H1 (cell line): ENCODE measurements at regions not wholly inside any gene's neighbourhood (a gene's known extent, or its start where the extent isn't known, plus 50 kb on each side); places are given as distances from the start of the nearest gene placed in this dataset.

Experiments used
- CTCF ChIA-PET: fragments of 300-600 bp; sonication (Branson Sonifier 250); formaldehyde crosslinking; loops from one replicate; lab custom pipeline; 2021; ENCODE audit not compliant: partially characterized antibody; lab: Charles Lee
- POLR2A ChIA-PET: fragments of 300-600 bp; sonication (Branson Sonifier 250); formaldehyde crosslinking; loops from one replicate; lab custom pipeline; 2021; ENCODE audit warnings: inconsistent platforms; ENCODE audit not compliant: partially characterized antibody; lab: Charles Lee
- DNase-seq, 2 experiments: peaks; one replicate each; pipeline versions ENCODE4 v3.0.0 to v3.0.0-alpha.2; 2010 to 2022; ENCODE audit warnings: low spot score in 2 of 2, low read depth in 1 of 2, mixed read lengths in 1 of 2
- FAIRE-seq: peaks from 2 replicates; lab custom pipeline; 2011; peaks lifted over from hg19 to GRCh38; lab: Jason Lieb, UNC
- H2AFZ ChIP-seq: 2 replicates; pipeline ENCODE4 v1.8.1; 2012; ENCODE audit warnings: low read length, inconsistent platforms
- H2AK5ac ChIP-seq: 2 replicates; pipeline ENCODE4 v1.6.1; 2013; ENCODE audit warnings: low read depth, low read length
- H2BK120ac ChIP-seq: replicated peaks from 2 replicates; pipeline ENCODE3; 2013; ENCODE audit warnings: low read depth, low read length, inconsistent platforms
- H2BK12ac ChIP-seq: 2 replicates; pipeline ENCODE4 v1.6.1; 2013; ENCODE audit warnings: low read depth, low read length
- H2BK15ac ChIP-seq: 2 replicates; pipeline ENCODE4 v1.6.1; 2013; ENCODE audit warnings: low read length
- H2BK20ac ChIP-seq: 2 replicates; pipeline ENCODE4 v1.6.1; 2013; ENCODE audit warnings: low read length
- H2BK5ac ChIP-seq: 2 replicates; pipeline ENCODE4 v1.6.1; 2013; ENCODE audit warnings: low read depth, low read length
- H3K14ac ChIP-seq: 2 replicates; pipeline ENCODE4 v1.6.1; 2013; ENCODE audit warnings: inconsistent platforms; ENCODE audit not compliant: insufficient read length
- H3K18ac ChIP-seq: 2 replicates; pipeline ENCODE4 v1.6.1; 2013; ENCODE audit warnings: low read length; ENCODE audit errors: extremely low read depth
- H3K23ac ChIP-seq: 2 replicates; pipeline ENCODE4 v1.6.1; 2013; ENCODE audit warnings: inconsistent platforms; ENCODE audit not compliant: insufficient read length
- H3K23me2 ChIP-seq: 2 replicates; pipeline ENCODE4 v1.6.1; 2013; ENCODE audit warnings: low read depth, low read length
- H3K27ac ChIP-seq: 2 replicates; pipeline ENCODE4 v1.6.1; 2011; ENCODE audit warnings: low read depth, low read length, inconsistent platforms
- H3K27me3 ChIP-seq, 4 experiments: replicated peaks in 1 of 4; 1 replicate in 1 of 4; 2 replicates in 3 of 4; pipeline versions ENCODE4 v1.6.1 to v1.8.1; 2011 to 2013; ENCODE audit warnings: low read length in 3 of 4, mild to moderate bottlenecking in 3 of 4, inconsistent platforms in 2 of 4, mixed read lengths in 2 of 4, moderate library complexity in 1 of 4; ENCODE audit not compliant: control insufficient read depth in 3 of 4, insufficient read depth in 3 of 4; ENCODE audit errors: extremely low read depth in 1 of 4
- H3K36me3 ChIP-seq, 4 experiments: 2 replicates each; pipeline versions ENCODE4 v1.6.1 to v1.8.1; 2011 to 2013; ENCODE audit warnings: mild to moderate bottlenecking in 4 of 4, low read length in 3 of 4, moderate library complexity in 2 of 4, control low read depth in 1 of 4, inconsistent platforms in 1 of 4; ENCODE audit not compliant: insufficient read depth in 4 of 4, control insufficient read depth in 2 of 4
- H3K4ac ChIP-seq: replicated peaks from 2 replicates; pipeline ENCODE3; 2013; ENCODE audit warnings: low read length, low read depth, mixed read lengths, inconsistent platforms; ENCODE audit not compliant: insufficient read length
- H3K4me1 ChIP-seq, 4 experiments: replicated peaks in 1 of 4; 1 replicate in 1 of 4; 2 replicates in 3 of 4; pipeline versions ENCODE4 v1.6.1 to v1.8.1; 2011 to 2013; ENCODE audit warnings: low read length in 3 of 4, inconsistent platforms in 2 of 4, mixed read lengths in 1 of 4; ENCODE audit not compliant: insufficient read depth in 4 of 4, control insufficient read depth in 3 of 4
- H3K4me2 ChIP-seq, 2 experiments: 2 replicates each; pipeline versions ENCODE4 v1.6.1 to v1.8.1; 2011 to 2013; ENCODE audit warnings: low read depth in 2 of 2, low read length in 2 of 2, control low read depth in 1 of 2, inconsistent platforms in 1 of 2, mild to moderate bottlenecking in 1 of 2; ENCODE audit not compliant: insufficient read depth in 1 of 2
- H3K4me3 ChIP-seq, 4 experiments: fragments of 200-600, 300-600 bp in 1 of 4; sonication (generic), shearing (Covaris generic), sonication (Bioruptor Twin) in 1 of 4; 2 replicates each; pipeline versions ENCODE4 v1.5.1 to v1.8.1; 2011 to 2016; ENCODE audit warnings: low read length in 4 of 4, low read depth in 3 of 4, control low read depth in 2 of 4, inconsistent platforms in 2 of 4, mild to moderate bottlenecking in 2 of 4, mixed read lengths in 1 of 4, moderate library complexity in 1 of 4; ENCODE audit not compliant: insufficient read depth in 2 of 4; ENCODE audit errors: extremely low read depth in 1 of 4
- H3K56ac ChIP-seq: replicated peaks from 2 replicates; pipeline ENCODE3; 2013; ENCODE audit warnings: low read depth, mild to moderate bottlenecking, mixed read lengths, low read length, inconsistent platforms; ENCODE audit not compliant: insufficient read length
- H3K79me1 ChIP-seq: 2 replicates; pipeline ENCODE4 v1.6.1; 2013; ENCODE audit warnings: low read depth, low read length, control low read depth
- H3K79me2 ChIP-seq, 2 experiments: 2 replicates each; pipeline versions ENCODE4 v1.6.1 to v1.8.1; 2012 to 2013; ENCODE audit warnings: low read length in 2 of 2, mild to moderate bottlenecking in 2 of 2, inconsistent platforms in 1 of 2; ENCODE audit not compliant: insufficient read depth in 2 of 2, control insufficient read depth in 1 of 2
- H3K9ac ChIP-seq, 4 experiments: replicated peaks in 1 of 4; 1 replicate in 1 of 4; 2 replicates in 3 of 4; pipeline versions ENCODE4 v1.6.1 to v1.8.1; 2011 to 2013; ENCODE audit warnings: low read depth in 3 of 4, low read length in 3 of 4, control low read depth in 2 of 4, mild to moderate bottlenecking in 2 of 4, moderate library complexity in 2 of 4, inconsistent platforms in 1 of 4; ENCODE audit errors: extremely low read depth in 1 of 4
- H3K9me3 ChIP-seq, 2 experiments: 2 replicates each; pipeline versions ENCODE4 v1.6.1 to v1.8.1; 2012 to 2013; ENCODE audit warnings: mild to moderate bottlenecking in 2 of 2, moderate library complexity in 2 of 2, control low read depth in 1 of 2, inconsistent platforms in 1 of 2, low read depth in 1 of 2, low read length in 1 of 2, mixed read lengths in 1 of 2; ENCODE audit not compliant: insufficient read depth in 2 of 2
- H4K20me1 ChIP-seq, 2 experiments: replicated peaks in 1 of 2; 2 replicates each; pipeline versions ENCODE3 to v1.8.1; 2011 to 2013; ENCODE audit warnings: inconsistent platforms in 2 of 2, low read length in 2 of 2, mild to moderate bottlenecking in 1 of 2; ENCODE audit not compliant: insufficient read depth in 2 of 2, control insufficient read depth in 1 of 2
- H4K5ac ChIP-seq: 2 replicates; pipeline ENCODE4 v1.6.1; 2013; ENCODE audit warnings: low read length, low read depth, mixed read lengths, inconsistent platforms; ENCODE audit not compliant: insufficient read length
- H4K8ac ChIP-seq: 2 replicates; pipeline ENCODE4 v1.8.0; 2013; ENCODE audit warnings: mild to moderate bottlenecking, moderate library complexity, low read length, inconsistent platforms; ENCODE audit not compliant: insufficient read depth; ENCODE audit errors: extremely low read depth
- H4K91ac ChIP-seq: replicated peaks from 2 replicates; pipeline ENCODE3; 2013; ENCODE audit warnings: low read length, mixed read lengths, inconsistent platforms; ENCODE audit not compliant: insufficient read length
- CBX5 ChIP-seq: fragments of 300-800, 300-1000 bp; sonication (generic); IDR thresholded peaks from 2 replicates; pipeline ENCODE4 v1.7.1; 2016; ENCODE audit warnings: antibody characterized with exemption, low read length, low read depth
- CTBP2 ChIP-seq: IDR thresholded peaks from 2 replicates; pipeline ENCODE4 v1.7.0; 2011; ENCODE audit warnings: borderline replicate concordance, mild to moderate bottlenecking, moderate library complexity, mixed read lengths, low read length; ENCODE audit not compliant: insufficient read depth, insufficient read length
- EGR1 ChIP-seq: IDR thresholded peaks from 2 replicates; pipeline ENCODE4 v1.6.1; 2011; ENCODE audit warnings: low read depth, low read length, borderline replicate concordance
- EP300 ChIP-seq, 2 experiments: IDR thresholded peaks; 1 replicate in 1 of 2; 2 replicates in 1 of 2; pipeline ENCODE4 v1.6.1; 2011 to 2012; ENCODE audit warnings: low read depth in 2 of 2, low read length in 2 of 2, mild to moderate bottlenecking in 2 of 2, borderline replicate concordance in 1 of 2, inconsistent platforms in 1 of 2, moderate library complexity in 1 of 2
- JUN ChIP-seq: IDR thresholded peaks from 2 replicates; pipeline ENCODE4 v1.6.1; 2011; ENCODE audit warnings: low read depth, mild to moderate bottlenecking, improper control_type of control experiment, low read length
- NRF1 ChIP-seq: IDR thresholded peaks from 2 replicates; pipeline ENCODE4 v1.6.1; 2011; ENCODE audit warnings: mild to moderate bottlenecking, low read depth, low read length, improper control_type of control experiment
- POLR2A ChIP-seq, 2 experiments: IDR thresholded peaks; 1 replicate in 1 of 2; 2 replicates in 1 of 2; pipeline ENCODE4 v1.6.1; 2011; ENCODE audit warnings: low read depth in 2 of 2, low read length in 2 of 2, mild to moderate bottlenecking in 2 of 2; ENCODE audit errors: control extremely low read depth in 1 of 2
- RFX5 ChIP-seq: IDR thresholded peaks from 2 replicates; pipeline ENCODE4 v1.6.1; 2011; ENCODE audit warnings: low read depth, low read length, improper control_type of control experiment, borderline replicate concordance
- SRF ChIP-seq: IDR thresholded peaks from 2 replicates; pipeline ENCODE4 v1.6.1; 2011; ENCODE audit warnings: mild to moderate bottlenecking, low read depth, low read length, moderate library complexity
- USF2 ChIP-seq: IDR thresholded peaks from 2 replicates; pipeline ENCODE4 v1.6.1; 2011; ENCODE audit warnings: low read length, improper control_type of control experiment
- ZNF274 ChIP-seq: IDR thresholded peaks from 2 replicates; pipeline ENCODE4 v1.7.0; 2012; ENCODE audit warnings: low read length, borderline replicate concordance; ENCODE audit errors: extremely low read depth
- WGBS, 2 experiments: shearing (Covaris generic) in 1 of 2; methylation state at CpG; one replicate each; pipeline versions ENCODE4 v1.1.6 to v1.1.7; 2013 to 2015; ENCODE audit warnings: low lambda C conversion rate in 2 of 2, mixed read lengths in 2 of 2, inconsistent platforms in 1 of 2, low coverage in 1 of 2, missing lambda C conversion rate in 1 of 2; ENCODE audit not compliant: insufficient replicate concordance in 2 of 2, insufficient coverage in 1 of 2, insufficient read length in 1 of 2; ENCODE audit errors: extremely low coverage in 1 of 2, missing lambda C conversion rate in 1 of 2; 5-methylcytosine and 5-hydroxymethylcytosine counted together
- TF ChIP-seq, protein P1 (sequence below): IDR thresholded peaks from 2 replicates; pipeline ENCODE4 v1.6.1; 2012; ENCODE audit warnings: inconsistent platforms

- H3K4me2 ChIP-seq: no peak overlapping the region
- no peak overlapping the region for H2BK12ac ChIP-seq
- no peaks in the 10 kb centered on the region for H4K20me1 ChIP-seq
- WGBS, 2 experiments: 45% methylated on average over 2 of the region's 2 CpGs; no CpG with 5 or more reads in 1 of the 2 experiments
- POLR2A ChIA-PET: no interaction called here
- H3K9ac ChIP-seq: no peak overlapping the region
- H3K36me3 ChIP-seq: no peaks in the 10 kb centered on the region
- H4K5ac ChIP-seq: no peak overlapping the region
- DNase-seq (no peak), FAIRE-seq (no peak)
- no peak overlapping the region for H2AK5ac ChIP-seq
- H4K8ac ChIP-seq: no peak overlapping the region
- no peaks in the 10 kb centered on the region for H3K27me3 ChIP-seq
- no peak overlapping the region for H4K91ac ChIP-seq
- no peaks in the 10 kb centered on the region for H3K79me2 ChIP-seq
- H3K23ac ChIP-seq: no peak overlapping the region
- H3K4me3 ChIP-seq: no peak overlapping the region
- no peak overlapping the region for H2BK15ac ChIP-seq
- H2BK5ac ChIP-seq: no peak overlapping the region
- no peak overlapping the region for H3K4ac ChIP-seq
- H3K9me3 ChIP-seq: peaks cover 0 to 4% of the 10 kb centered on the region in 2 experiments; a peak in 1 of 4 replicates
- H3K4me1 ChIP-seq: no peaks in the 10 kb centered on the region
- H3K56ac ChIP-seq: no peak overlapping the region
- no peaks in the 10 kb centered on the region for H3K23me2 ChIP-seq
- no peak overlapping the region for H2BK20ac ChIP-seq
- H3K27ac ChIP-seq: no peak overlapping the region
- H3K18ac ChIP-seq: no peak overlapping the region
- H3K79me1 ChIP-seq: no peaks in the 10 kb centered on the region
- no peak overlapping the region for H2BK120ac ChIP-seq
- no peak overlapping the region for H3K14ac ChIP-seq
- no peak overlapping the region for H2AFZ ChIP-seq
- CTCF ChIA-PET: interaction anchor here (0.7 kb wide), 1 partner anchor 803 kb away, joined by 3 read pairs; no protein-coding TSS in a partner anchor
- TF ChIP-seq ZNF274 (no peak), POLR2A (IDR thresholded peaks at IDR 0.05; ENCODE audit: control extremely low read depth in 1 of 2, low read depth in 2 of 2, low read length in 2 of 2) (no peak), NRF1 (no peak), CTBP2 (no peak), EP300 (IDR thresholded peaks at IDR 0.05; ENCODE audit: borderline replicate concordance in 1 of 2, low read depth in 2 of 2, low read length in 2 of 2) (no peak), USF2 (no peak), EGR1 (no peak), CBX5 (no peak), SRF (no peak), JUN (no peak), RFX5 (no peak)
- TF ChIP-seq, protein P1, sequence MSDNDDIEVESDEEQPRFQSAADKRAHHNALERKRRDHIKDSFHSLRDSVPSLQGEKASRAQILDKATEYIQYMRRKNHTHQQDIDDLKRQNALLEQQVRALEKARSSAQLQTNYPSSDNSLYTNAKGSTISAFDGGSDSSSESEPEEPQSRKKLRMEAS: no peak
Observed at GRCh38 chr6:4412077-4412476, 276.7 kb upstream of the ECI2 start.
